ENCODE measurements at regions not wholly inside any gene's neighbourhood (a gene's known extent, or its start where the extent isn't known, plus 50 kb on each side); places are given as distances from the start of the nearest gene placed in this dataset.

- POLR2A ChIA-PET (ENCODE audit: low non-redundant PET) = no interaction called here
- CTCF ChIA-PET = interaction anchor here (0.8 kb wide), 1 partner anchor 80 kb away, joined by 3 read pairs; no protein-coding TSS in a partner anchor
- no peak for TF ChIP-seq CTCF (conservative IDR thresholded peaks at IDR 0.05; ENCODE audit: low read depth)
Observed at GRCh38 chr2:150319085-150319484, 168.4 kb downstream of the RND3 start.

GRCh38 chr2:150312271-150312670 lies 175.2 kb downstream of the RND3 start:
- ChIA-PET CTCF (no interaction called here), POLR2A (ENCODE audit: low non-redundant PET) (no interaction called here)
- no peak for DNase-seq (ENCODE audit: low spot score)
- no peak for TF ChIP-seq CTCF (conservative IDR thresholded peaks at IDR 0.05; ENCODE audit: low read depth)
- H3K27ac ChIP-seq = no peak overlapping the region

More at GRCh38 chr2:150319085-150319484, 168.4 kb downstream of the RND3 start:
- H3K27ac ChIP-seq = no peak overlapping the region
- DNase-seq (ENCODE audit: low spot score) = no peak

GRCh38 chr2:150309311-150310080 lies 178.0 kb downstream of the RND3 start:
- no peak for TF ChIP-seq CTCF (conservative IDR thresholded peaks at IDR 0.05; ENCODE audit: low read depth)
- ChIA-PET CTCF (interaction anchor here (0.6 kb wide), 1 partner anchor 556 kb away, joined by 3 read pairs; no protein-coding TSS in a partner anchor), POLR2A (ENCODE audit: low non-redundant PET) (no interaction called here)
- H3K27ac ChIP-seq = no peak overlapping the region
- DNase-seq (ENCODE audit: low spot score) = no peak

- H3K27ac ChIP-seq = no peak overlapping the region
- DNase-seq (ENCODE audit: low spot score) = no peak
- ChIA-PET CTCF (no interaction called here), POLR2A (ENCODE audit: low non-redundant PET) (no interaction called here)
- TF ChIP-seq CTCF (conservative IDR thresholded peaks at IDR 0.05; ENCODE audit: low read depth) = no peak
Observed at GRCh38 chr2:150307258-150307657, 180.2 kb downstream of the RND3 start.

GRCh38 chr2:150303281-150303680 lies 184.2 kb downstream of the RND3 start:
- no peak overlapping the region for H3K27ac ChIP-seq
- POLR2A ChIA-PET (ENCODE audit: low non-redundant PET) = no interaction called here
- CTCF ChIA-PET = interaction anchor here (0.6 kb wide), 1 partner anchor 46 kb away, joined by 5 read pairs; no protein-coding TSS in a partner anchor
- TF ChIP-seq CTCF (conservative IDR thresholded peaks at IDR 0.05; ENCODE audit: low read depth) = no peak
- no peak for DNase-seq (ENCODE audit: low spot score)

- POLR2A ChIA-PET (ENCODE audit: low non-redundant PET) = no interaction called here
- no peak overlapping the region for H3K27ac ChIP-seq
- CTCF ChIA-PET = no interaction called here
- DNase-seq (ENCODE audit: low spot score) = no peak
- no peak for TF ChIP-seq CTCF (conservative IDR thresholded peaks at IDR 0.05; ENCODE audit: low read depth)
Observed at GRCh38 chr2:150298571-150299305, 188.7 kb downstream of the RND3 start.

Data from RWPE1 (cell line).